H1 (cell line): ENCODE measurements at regions not wholly inside any gene's neighbourhood (a gene's known extent, or its start where the extent isn't known, plus 50 kb on each side); places are given as distances from the start of the nearest gene placed in this dataset.

ENCODE experiments used
- CTCF ChIA-PET: fragments of 300-600 bp; sonication (Branson Sonifier 250); formaldehyde crosslinking; loops from one replicate; lab custom pipeline; 2021; ENCODE audit not compliant: partially characterized antibody; lab: Charles Lee
- POLR2A ChIA-PET: fragments of 300-600 bp; sonication (Branson Sonifier 250); formaldehyde crosslinking; loops from one replicate; lab custom pipeline; 2021; ENCODE audit warnings: inconsistent platforms; ENCODE audit not compliant: partially characterized antibody; lab: Charles Lee
- DNase-seq, 2 experiments: peaks; one replicate each; pipeline versions ENCODE4 v3.0.0 to v3.0.0-alpha.2; 2010 to 2022; ENCODE audit warnings: low spot score in 2 of 2, low read depth in 1 of 2, mixed read lengths in 1 of 2
- FAIRE-seq: peaks from 2 replicates; lab custom pipeline; 2011; peaks lifted over from hg19 to GRCh38; lab: Jason Lieb, UNC
- H2AFZ ChIP-seq: 2 replicates; pipeline ENCODE4 v1.8.1; 2012; ENCODE audit warnings: low read length, inconsistent platforms
- H2AK5ac ChIP-seq: 2 replicates; pipeline ENCODE4 v1.6.1; 2013; ENCODE audit warnings: low read depth, low read length
- H2BK120ac ChIP-seq: replicated peaks from 2 replicates; pipeline ENCODE3; 2013; ENCODE audit warnings: low read depth, low read length, inconsistent platforms
- H2BK12ac ChIP-seq: 2 replicates; pipeline ENCODE4 v1.6.1; 2013; ENCODE audit warnings: low read depth, low read length
- H2BK15ac ChIP-seq: 2 replicates; pipeline ENCODE4 v1.6.1; 2013; ENCODE audit warnings: low read length
- H2BK20ac ChIP-seq: 2 replicates; pipeline ENCODE4 v1.6.1; 2013; ENCODE audit warnings: low read length
- H2BK5ac ChIP-seq: 2 replicates; pipeline ENCODE4 v1.6.1; 2013; ENCODE audit warnings: low read depth, low read length
- H3K14ac ChIP-seq: 2 replicates; pipeline ENCODE4 v1.6.1; 2013; ENCODE audit warnings: inconsistent platforms; ENCODE audit not compliant: insufficient read length
- H3K18ac ChIP-seq: 2 replicates; pipeline ENCODE4 v1.6.1; 2013; ENCODE audit warnings: low read length; ENCODE audit errors: extremely low read depth
- H3K23ac ChIP-seq: 2 replicates; pipeline ENCODE4 v1.6.1; 2013; ENCODE audit warnings: inconsistent platforms; ENCODE audit not compliant: insufficient read length
- H3K23me2 ChIP-seq: 2 replicates; pipeline ENCODE4 v1.6.1; 2013; ENCODE audit warnings: low read depth, low read length
- H3K27ac ChIP-seq: 2 replicates; pipeline ENCODE4 v1.6.1; 2011; ENCODE audit warnings: low read depth, low read length, inconsistent platforms
- H3K27me3 ChIP-seq, 4 experiments: replicated peaks in 1 of 4; 1 replicate in 1 of 4; 2 replicates in 3 of 4; pipeline versions ENCODE4 v1.6.1 to v1.8.1; 2011 to 2013; ENCODE audit warnings: low read length in 3 of 4, mild to moderate bottlenecking in 3 of 4, inconsistent platforms in 2 of 4, mixed read lengths in 2 of 4, moderate library complexity in 1 of 4; ENCODE audit not compliant: control insufficient read depth in 3 of 4, insufficient read depth in 3 of 4; ENCODE audit errors: extremely low read depth in 1 of 4
- H3K36me3 ChIP-seq, 4 experiments: 2 replicates each; pipeline versions ENCODE4 v1.6.1 to v1.8.1; 2011 to 2013; ENCODE audit warnings: mild to moderate bottlenecking in 4 of 4, low read length in 3 of 4, moderate library complexity in 2 of 4, control low read depth in 1 of 4, inconsistent platforms in 1 of 4; ENCODE audit not compliant: insufficient read depth in 4 of 4, control insufficient read depth in 2 of 4
- H3K4ac ChIP-seq: replicated peaks from 2 replicates; pipeline ENCODE3; 2013; ENCODE audit warnings: low read length, low read depth, mixed read lengths, inconsistent platforms; ENCODE audit not compliant: insufficient read length
- H3K4me1 ChIP-seq, 4 experiments: replicated peaks in 1 of 4; 1 replicate in 1 of 4; 2 replicates in 3 of 4; pipeline versions ENCODE4 v1.6.1 to v1.8.1; 2011 to 2013; ENCODE audit warnings: low read length in 3 of 4, inconsistent platforms in 2 of 4, mixed read lengths in 1 of 4; ENCODE audit not compliant: insufficient read depth in 4 of 4, control insufficient read depth in 3 of 4
- H3K4me2 ChIP-seq, 2 experiments: 2 replicates each; pipeline versions ENCODE4 v1.6.1 to v1.8.1; 2011 to 2013; ENCODE audit warnings: low read depth in 2 of 2, low read length in 2 of 2, control low read depth in 1 of 2, inconsistent platforms in 1 of 2, mild to moderate bottlenecking in 1 of 2; ENCODE audit not compliant: insufficient read depth in 1 of 2
- H3K4me3 ChIP-seq, 4 experiments: fragments of 200-600, 300-600 bp in 1 of 4; sonication (generic), shearing (Covaris generic), sonication (Bioruptor Twin) in 1 of 4; 2 replicates each; pipeline versions ENCODE4 v1.5.1 to v1.8.1; 2011 to 2016; ENCODE audit warnings: low read length in 4 of 4, low read depth in 3 of 4, control low read depth in 2 of 4, inconsistent platforms in 2 of 4, mild to moderate bottlenecking in 2 of 4, mixed read lengths in 1 of 4, moderate library complexity in 1 of 4; ENCODE audit not compliant: insufficient read depth in 2 of 4; ENCODE audit errors: extremely low read depth in 1 of 4
- H3K56ac ChIP-seq: replicated peaks from 2 replicates; pipeline ENCODE3; 2013; ENCODE audit warnings: low read depth, mild to moderate bottlenecking, mixed read lengths, low read length, inconsistent platforms; ENCODE audit not compliant: insufficient read length
- H3K79me1 ChIP-seq: 2 replicates; pipeline ENCODE4 v1.6.1; 2013; ENCODE audit warnings: low read depth, low read length, control low read depth
- H3K79me2 ChIP-seq, 2 experiments: 2 replicates each; pipeline versions ENCODE4 v1.6.1 to v1.8.1; 2012 to 2013; ENCODE audit warnings: low read length in 2 of 2, mild to moderate bottlenecking in 2 of 2, inconsistent platforms in 1 of 2; ENCODE audit not compliant: insufficient read depth in 2 of 2, control insufficient read depth in 1 of 2
- H3K9ac ChIP-seq, 4 experiments: replicated peaks in 1 of 4; 1 replicate in 1 of 4; 2 replicates in 3 of 4; pipeline versions ENCODE4 v1.6.1 to v1.8.1; 2011 to 2013; ENCODE audit warnings: low read depth in 3 of 4, low read length in 3 of 4, control low read depth in 2 of 4, mild to moderate bottlenecking in 2 of 4, moderate library complexity in 2 of 4, inconsistent platforms in 1 of 4; ENCODE audit errors: extremely low read depth in 1 of 4
- H3K9me3 ChIP-seq, 2 experiments: 2 replicates each; pipeline versions ENCODE4 v1.6.1 to v1.8.1; 2012 to 2013; ENCODE audit warnings: mild to moderate bottlenecking in 2 of 2, moderate library complexity in 2 of 2, control low read depth in 1 of 2, inconsistent platforms in 1 of 2, low read depth in 1 of 2, low read length in 1 of 2, mixed read lengths in 1 of 2; ENCODE audit not compliant: insufficient read depth in 2 of 2
- H4K20me1 ChIP-seq, 2 experiments: replicated peaks in 1 of 2; 2 replicates each; pipeline versions ENCODE3 to v1.8.1; 2011 to 2013; ENCODE audit warnings: inconsistent platforms in 2 of 2, low read length in 2 of 2, mild to moderate bottlenecking in 1 of 2; ENCODE audit not compliant: insufficient read depth in 2 of 2, control insufficient read depth in 1 of 2
- H4K5ac ChIP-seq: 2 replicates; pipeline ENCODE4 v1.6.1; 2013; ENCODE audit warnings: low read length, low read depth, mixed read lengths, inconsistent platforms; ENCODE audit not compliant: insufficient read length
- H4K8ac ChIP-seq: 2 replicates; pipeline ENCODE4 v1.8.0; 2013; ENCODE audit warnings: mild to moderate bottlenecking, moderate library complexity, low read length, inconsistent platforms; ENCODE audit not compliant: insufficient read depth; ENCODE audit errors: extremely low read depth
- H4K91ac ChIP-seq: replicated peaks from 2 replicates; pipeline ENCODE3; 2013; ENCODE audit warnings: low read length, mixed read lengths, inconsistent platforms; ENCODE audit not compliant: insufficient read length
- ASH2L ChIP-seq: fragments of 200-600, 300-600 bp; sonication (generic); IDR thresholded peaks from one replicate; pipeline ENCODE4 v1.7.1; 2017; ENCODE audit warnings: low read length
- CHD1 ChIP-seq: IDR thresholded peaks from 2 replicates; pipeline ENCODE4 v1.6.1; 2012; ENCODE audit warnings: low read depth, low read length, improper control_type of control experiment
- EZH2 ChIP-seq: fragments of 200-600 bp; sonication (generic); IDR thresholded peaks from 2 replicates; pipeline ENCODE4 v1.7.1; 2012; ENCODE audit warnings: low read depth, mild to moderate bottlenecking, moderate library complexity, low read length, inconsistent platforms; ENCODE audit not compliant: severe bottlenecking
- NANOG ChIP-seq: IDR thresholded peaks from 2 replicates; pipeline ENCODE4 v1.6.1; 2011; ENCODE audit warnings: low read length, low read depth, mild to moderate bottlenecking, inconsistent platforms; ENCODE audit not compliant: insufficient read depth, poor library complexity, severe bottlenecking
- POLR2A ChIP-seq, 2 experiments: IDR thresholded peaks; 1 replicate in 1 of 2; 2 replicates in 1 of 2; pipeline ENCODE4 v1.6.1; 2011; ENCODE audit warnings: low read depth in 2 of 2, low read length in 2 of 2, mild to moderate bottlenecking in 2 of 2; ENCODE audit errors: control extremely low read depth in 1 of 2
- SP1 ChIP-seq: IDR thresholded peaks from 2 replicates; pipeline ENCODE4 v1.6.1; 2011; ENCODE audit warnings: low read depth, low read length
- SRF ChIP-seq: IDR thresholded peaks from 2 replicates; pipeline ENCODE4 v1.6.1; 2011; ENCODE audit warnings: mild to moderate bottlenecking, low read depth, low read length, moderate library complexity
- TAF1 ChIP-seq: IDR thresholded peaks from 2 replicates; pipeline ENCODE4 v1.6.1; 2011; ENCODE audit warnings: mild to moderate bottlenecking, low read depth, low read length
- TBP ChIP-seq: IDR thresholded peaks from 2 replicates; pipeline ENCODE4 v1.6.1; 2011; ENCODE audit warnings: low read depth, low read length, improper control_type of control experiment
- WGBS, 2 experiments: shearing (Covaris generic) in 1 of 2; methylation state at CpG; one replicate each; pipeline versions ENCODE4 v1.1.6 to v1.1.7; 2013 to 2015; ENCODE audit warnings: low lambda C conversion rate in 2 of 2, mixed read lengths in 2 of 2, inconsistent platforms in 1 of 2, low coverage in 1 of 2, missing lambda C conversion rate in 1 of 2; ENCODE audit not compliant: insufficient replicate concordance in 2 of 2, insufficient coverage in 1 of 2, insufficient read length in 1 of 2; ENCODE audit errors: extremely low coverage in 1 of 2, missing lambda C conversion rate in 1 of 2; 5-methylcytosine and 5-hydroxymethylcytosine counted together

GRCh38 chr3:168427156-168427555 is 331.4 kb upstream of the GOLIM4 start:
- H3K56ac ChIP-seq = no peak overlapping the region
- no peak overlapping the region for H3K4me3 ChIP-seq
- no peak overlapping the region for H4K91ac ChIP-seq
- no peak overlapping the region for H2AFZ ChIP-seq
- H3K14ac ChIP-seq = no peak overlapping the region
- H2BK15ac ChIP-seq = no peak overlapping the region
- no peak overlapping the region for H3K23ac ChIP-seq
- H3K18ac ChIP-seq = no peak overlapping the region
- no peak overlapping the region for H4K5ac ChIP-seq
- no peaks in the 10 kb centered on the region for H3K23me2 ChIP-seq
- no peaks in the 10 kb centered on the region for H3K4me1 ChIP-seq
- no peak overlapping the region for H4K8ac ChIP-seq
- TF ChIP-seq TBP (no peak), NANOG (no peak), TAF1 (no peak), SP1 (no peak), CHD1 (no peak), POLR2A (IDR thresholded peaks at IDR 0.05; ENCODE audit: control extremely low read depth in 1 of 2, low read depth in 2 of 2, low read length in 2 of 2) (no peak), EZH2 (no peak), SRF (no peak), ASH2L (no peak)
- 88% methylated on average over 2 of the region's 2 CpGs; no CpG with 5 or more reads in 1 of the 2 experiments for WGBS, 2 experiments
- H2BK120ac ChIP-seq = no peak overlapping the region
- no peak overlapping the region for H3K9ac ChIP-seq
- H4K20me1 ChIP-seq = no peaks in the 10 kb centered on the region
- no peak overlapping the region for H2AK5ac ChIP-seq
- CTCF ChIA-PET = interaction anchor here (1.1 kb wide), 1 partner anchor 272 kb away, joined by 3 read pairs; no protein-coding TSS in a partner anchor
- H3K79me2 ChIP-seq = no peaks in the 10 kb centered on the region
- H3K4me2 ChIP-seq = no peak overlapping the region
- H3K79me1 ChIP-seq = no peaks in the 10 kb centered on the region
- H2BK5ac ChIP-seq = no peak overlapping the region
- DNase-seq (no peak), FAIRE-seq (no peak)
- no peaks in the 10 kb centered on the region for H3K36me3 ChIP-seq
- POLR2A ChIA-PET = no interaction called here
- no peaks in the 10 kb centered on the region for H3K9me3 ChIP-seq
- no peaks in the 10 kb centered on the region for H3K27me3 ChIP-seq
- H3K4ac ChIP-seq = no peak overlapping the region
- no peak overlapping the region for H2BK20ac ChIP-seq
- no peak overlapping the region for H2BK12ac ChIP-seq
- H3K27ac ChIP-seq = no peak overlapping the region
